Fibroblast of lung (primary cell): ENCODE measurements at regions not wholly inside any gene's neighbourhood (a gene's known extent, or its start where the extent isn't known, plus 50 kb on each side); places are given as distances from the start of the nearest gene placed in this dataset.

Experiments
- DNase-seq, 2 donors: peaks; one replicate each; pipeline versions ENCODE4 v3.0.0 to v3.0.0-alpha.2; 2010; ENCODE audit warnings: low read depth in 2 of 2
- H2AFZ ChIP-seq: 2 replicates; pipeline ENCODE4 v1.5.1; 2012; ENCODE audit warnings: low read length, control low read depth, inconsistent platforms
- H3K27ac ChIP-seq: 2 replicates; pipeline ENCODE4 v1.5.1; 2011; ENCODE audit warnings: low read length, control low read depth; ENCODE audit not compliant: insufficient read depth
- H3K27me3 ChIP-seq: 2 replicates; pipeline ENCODE4 v1.5.1; 2011; ENCODE audit warnings: mild to moderate bottlenecking, low read length; ENCODE audit not compliant: control insufficient read depth, insufficient read depth
- H3K36me3 ChIP-seq: 2 replicates; pipeline ENCODE4 v1.5.1; 2011; ENCODE audit warnings: low read length; ENCODE audit not compliant: control insufficient read depth, insufficient read depth
- H3K4me1 ChIP-seq: 2 replicates; pipeline ENCODE4 v1.5.1; 2011; ENCODE audit warnings: low read length; ENCODE audit not compliant: control insufficient read depth, insufficient read depth; ENCODE audit errors: extremely low read depth
- H3K4me2 ChIP-seq: 2 replicates; pipeline ENCODE4 v1.5.1; 2011; ENCODE audit warnings: low read length, control low read depth; ENCODE audit not compliant: insufficient read depth; ENCODE audit errors: extremely low read depth
- H3K4me3 ChIP-seq, 4 experiments: fragments of 200-600 bp in 1 of 4; sonication (generic) in 1 of 4; replicated peaks in 1 of 4; 2 replicates each; pipeline ENCODE4 v1.5.1; 2011 to 2016; ENCODE audit warnings: low read length in 4 of 4, low read depth in 3 of 4, mild to moderate bottlenecking in 3 of 4, control low read depth in 2 of 4, inconsistent platforms in 1 of 4, mixed read lengths in 1 of 4; ENCODE audit not compliant: insufficient read depth in 1 of 4; ENCODE audit errors: control extremely low read depth in 1 of 4
- H3K79me2 ChIP-seq: 2 replicates; pipeline ENCODE4 v1.5.1; 2012; ENCODE audit warnings: mild to moderate bottlenecking, low read length, inconsistent platforms; ENCODE audit not compliant: control insufficient read depth, insufficient read depth
- H3K9ac ChIP-seq: 2 replicates; pipeline ENCODE4 v1.5.1; 2011; ENCODE audit warnings: mild to moderate bottlenecking, low read length, control low read depth; ENCODE audit not compliant: insufficient read depth
- H3K9me3 ChIP-seq: 2 replicates; pipeline ENCODE4 v1.5.1; 2012; ENCODE audit warnings: low read depth, low read length; ENCODE audit not compliant: control insufficient read depth, insufficient read depth
- H4K20me1 ChIP-seq: 2 replicates; pipeline ENCODE4 v1.5.1; 2011; ENCODE audit warnings: low read length; ENCODE audit not compliant: control insufficient read depth, insufficient read depth; ENCODE audit errors: extremely low read depth
- EZH2 ChIP-seq: IDR thresholded peaks from 2 replicates; pipeline ENCODE4 v1.5.1; 2012; ENCODE audit warnings: low read length, control low read depth, mild to moderate bottlenecking; ENCODE audit errors: missing control alignments
- TF ChIP-seq, protein P1 (sequence below), 2 donors: IDR thresholded peaks in 1 of 2; conservative IDR thresholded peaks in 1 of 2; 1 replicate in 1 of 2; 2 replicates in 1 of 2; pipeline ENCODE4 v1.5.1; 2011 to 2012; ENCODE audit warnings: low read length in 2 of 2, control low read depth in 1 of 2, inconsistent platforms in 1 of 2, low read depth in 1 of 2, mild to moderate bottlenecking in 1 of 2

DNA sequence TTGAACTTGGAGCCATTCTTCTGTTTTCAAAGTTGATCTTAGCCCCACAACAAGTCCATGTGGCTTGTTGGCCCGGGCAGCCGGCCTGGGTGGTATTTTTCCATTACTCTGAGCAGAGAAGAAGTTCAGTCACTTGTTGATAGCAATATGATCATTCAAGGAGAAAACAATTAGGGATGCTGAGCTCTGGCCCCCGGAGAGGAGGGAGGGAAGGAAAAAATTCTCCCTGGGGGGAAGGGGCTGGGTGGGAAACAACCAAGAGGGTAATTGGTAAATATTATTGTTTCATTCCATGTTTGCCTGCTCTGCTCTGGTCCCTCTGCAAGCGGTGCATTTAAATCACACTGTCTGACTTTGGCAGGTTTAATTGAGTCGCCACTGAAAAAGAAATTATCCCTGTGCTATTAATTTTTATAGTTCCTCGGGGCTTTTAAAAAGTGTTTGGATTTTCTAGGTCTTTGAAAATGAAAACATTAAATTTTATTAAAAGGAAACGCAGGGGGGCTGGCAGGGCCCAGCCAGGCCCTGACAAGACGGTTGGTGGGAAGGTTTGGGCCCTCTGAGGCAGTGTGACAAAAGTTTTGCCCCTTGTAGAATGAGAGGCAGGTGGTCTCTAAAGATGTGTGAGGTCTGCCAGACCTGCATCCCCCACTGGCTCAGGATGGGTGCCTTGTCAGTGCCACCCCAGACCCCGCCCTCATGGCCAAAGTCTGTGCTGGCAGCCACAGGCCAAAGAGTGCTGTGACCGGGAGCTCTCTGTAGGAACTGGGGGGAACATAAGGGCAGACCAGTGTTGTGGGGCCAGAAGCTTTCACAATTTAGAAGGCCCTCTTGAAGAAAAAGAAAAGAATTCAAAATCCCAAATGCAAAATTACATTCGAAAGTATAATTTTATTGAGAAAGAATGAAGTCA lies 52.5 kb upstream of the SLC14A2 start:
- Histone ChIP-seq H3K36me3 (no peaks in the 10 kb centered on the region), H3K4me3 (no peak overlapping the region), H3K9me3 (no peaks in the 10 kb centered on the region), H3K27ac (no peak overlapping the region), H4K20me1 (no peaks in the 10 kb centered on the region), H3K4me2 (no peak overlapping the region), H3K79me2 (no peaks in the 10 kb centered on the region), H3K27me3 (no peaks in the 10 kb centered on the region), H3K4me1 (peaks cover 15% of the 10 kb centered on the region), H2AFZ (no peak overlapping the region), H3K9ac (no peak overlapping the region)
- no peak for DNase-seq
- TF ChIP-seq, protein P1, sequence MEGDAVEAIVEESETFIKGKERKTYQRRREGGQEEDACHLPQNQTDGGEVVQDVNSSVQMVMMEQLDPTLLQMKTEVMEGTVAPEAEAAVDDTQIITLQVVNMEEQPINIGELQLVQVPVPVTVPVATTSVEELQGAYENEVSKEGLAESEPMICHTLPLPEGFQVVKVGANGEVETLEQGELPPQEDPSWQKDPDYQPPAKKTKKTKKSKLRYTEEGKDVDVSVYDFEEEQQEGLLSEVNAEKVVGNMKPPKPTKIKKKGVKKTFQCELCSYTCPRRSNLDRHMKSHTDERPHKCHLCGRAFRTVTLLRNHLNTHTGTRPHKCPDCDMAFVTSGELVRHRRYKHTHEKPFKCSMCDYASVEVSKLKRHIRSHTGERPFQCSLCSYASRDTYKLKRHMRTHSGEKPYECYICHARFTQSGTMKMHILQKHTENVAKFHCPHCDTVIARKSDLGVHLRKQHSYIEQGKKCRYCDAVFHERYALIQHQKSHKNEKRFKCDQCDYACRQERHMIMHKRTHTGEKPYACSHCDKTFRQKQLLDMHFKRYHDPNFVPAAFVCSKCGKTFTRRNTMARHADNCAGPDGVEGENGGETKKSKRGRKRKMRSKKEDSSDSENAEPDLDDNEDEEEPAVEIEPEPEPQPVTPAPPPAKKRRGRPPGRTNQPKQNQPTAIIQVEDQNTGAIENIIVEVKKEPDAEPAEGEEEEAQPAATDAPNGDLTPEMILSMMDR (conservative IDR thresholded peaks at IDR 0.05 in 1 of 2, IDR thresholded peaks at IDR 0.05 in 1 of 2; ENCODE audit: low read depth in 1 of 2, low read length in 2 of 2), result no peak
- TF ChIP-seq EZH2, result no peak

DNA sequence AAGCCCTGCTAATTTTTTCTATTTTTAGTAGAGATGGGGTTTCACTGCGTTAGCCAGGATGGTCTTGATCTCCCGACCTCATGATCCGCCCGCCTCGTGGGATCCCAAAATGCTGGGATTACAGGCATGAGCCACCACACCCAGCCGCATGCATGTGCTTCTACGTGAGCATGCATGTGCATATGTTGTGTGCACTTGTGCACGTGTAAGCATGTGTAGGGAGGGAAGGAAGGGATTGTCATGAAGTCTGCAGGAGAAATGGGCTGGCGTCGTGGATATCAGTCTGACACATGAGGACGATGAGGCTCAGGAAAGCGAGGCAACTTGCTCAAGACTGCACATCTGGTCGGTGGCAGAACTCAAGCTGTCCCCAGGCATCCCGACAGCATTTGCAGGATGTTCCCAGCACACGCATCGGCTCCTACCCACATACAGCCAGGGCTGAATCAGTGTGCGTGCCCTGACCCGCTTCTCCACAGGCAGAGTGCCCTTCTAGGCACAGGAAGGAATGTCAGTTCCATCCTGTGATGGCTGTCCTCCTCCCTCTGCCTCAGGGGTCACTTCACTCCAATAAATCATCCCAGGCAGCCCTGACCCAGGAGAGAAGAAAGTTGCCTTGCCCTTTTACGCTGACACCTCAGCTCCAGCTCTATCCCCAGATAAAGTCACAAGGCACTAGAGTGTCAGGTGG lies 49.9 kb upstream of the SLC14A2 start:
- TF ChIP-seq, protein P1 (conservative IDR thresholded peaks at IDR 0.05 in 1 of 2, IDR thresholded peaks at IDR 0.05 in 1 of 2; ENCODE audit: low read depth in 1 of 2, low read length in 2 of 2), result no peak
- TF ChIP-seq EZH2, result no peak
- H2AFZ ChIP-seq, result no peak overlapping the region
- DNase-seq, result no peak

More for the DNA sequence above, 49.9 kb upstream of the SLC14A2 start:
- Histone ChIP-seq H3K27ac (no peak overlapping the region), H3K4me2 (no peak overlapping the region), H3K79me2 (no peaks in the 10 kb centered on the region), H3K9ac (no peak overlapping the region), H3K27me3 (no peaks in the 10 kb centered on the region), H3K9me3 (no peaks in the 10 kb centered on the region), H4K20me1 (no peaks in the 10 kb centered on the region), H3K4me1 (peaks cover 15% of the 10 kb centered on the region), H3K4me3 (no peak overlapping the region), H3K36me3 (no peaks in the 10 kb centered on the region)
